Adrenal gland (tissue), 5 donors: ENCODE measurements at regions not wholly inside any gene's neighbourhood (a gene's known extent, or its start where the extent isn't known, plus 50 kb on each side); places are given as distances from the start of the nearest gene placed in this dataset.

Source experiments
- CTCF ChIP-seq, 6 experiments: fragments of 450-650 bp in 4 of 6; fragments of 200-600 bp in 2 of 6; sonication (generic) in 1 of 6; IDR thresholded peaks; 1 replicate in 5 of 6; 2 replicates in 1 of 6; pipeline versions ENCODE4 v1.5.1 to v1.8.0; 2016 to 2021; ENCODE audit warnings: antibody characterized with exemption in 6 of 6, mild to moderate bottlenecking in 2 of 6, moderate library complexity in 1 of 6
- POLR2A ChIP-seq, 2 donors: fragments of 450-650 bp; IDR thresholded peaks; one replicate each; pipeline ENCODE4 v1.6.1; 2017; ENCODE audit warnings: antibody characterized with exemption in 2 of 2, mild to moderate bottlenecking in 2 of 2, moderate library complexity in 1 of 2
- donor health status: DM: no; HTN: no; CAD: no.

- TF ChIP-seq POLR2A (IDR thresholded peaks at IDR 0.05) (no peak), CTCF (IDR thresholded peaks at IDR 0.05) (no peak)
Measured at GRCh38 chr1:36717431-36717830, 234.7 kb upstream of the CSF3R start.
